H9 (cell line): ENCODE measurements at regions not wholly inside any gene's neighbourhood (a gene's known extent, or its start where the extent isn't known, plus 50 kb on each side); places are given as distances from the start of the nearest gene placed in this dataset.

Experiments used
- DNase-seq: peaks from one replicate; pipeline ENCODE4 v3.0.0-alpha.2; 2017
- H2AFZ ChIP-seq: one replicate; pipeline ENCODE4 v1.6.1; 2013; ENCODE audit warnings: mild to moderate bottlenecking, low read length, control low read depth, moderate library complexity
- H2AK5ac ChIP-seq: 2 replicates; pipeline ENCODE4 v1.6.1; 2013; ENCODE audit warnings: low read length, control low read depth, mixed read lengths; ENCODE audit not compliant: insufficient read length
- H2BK120ac ChIP-seq: one replicate; pipeline ENCODE4 v1.6.1; 2013; ENCODE audit warnings: low read depth, mild to moderate bottlenecking, low read length, control low read depth, inconsistent platforms; ENCODE audit not compliant: poor library complexity, severe bottlenecking
- H2BK12ac ChIP-seq: 2 replicates; pipeline ENCODE4 v1.6.1; 2013; ENCODE audit warnings: low read length, control low read depth, mixed read lengths, low read depth; ENCODE audit not compliant: insufficient read length
- H2BK15ac ChIP-seq: 2 replicates; pipeline ENCODE4 v1.6.1; 2013; ENCODE audit warnings: low read depth, low read length, control low read depth
- H2BK20ac ChIP-seq: one replicate; pipeline ENCODE4 v1.6.1; 2013; ENCODE audit warnings: low read depth, mild to moderate bottlenecking, low read length, control low read depth, inconsistent platforms; ENCODE audit not compliant: poor library complexity, severe bottlenecking
- H2BK5ac ChIP-seq: 2 replicates; pipeline ENCODE4 v1.6.1; 2013; ENCODE audit warnings: low read length, control low read depth, mixed read lengths; ENCODE audit not compliant: insufficient read length
- H3K14ac ChIP-seq: 2 replicates; pipeline ENCODE4 v1.6.1; 2013; ENCODE audit warnings: low read length, control low read depth; ENCODE audit not compliant: insufficient read depth
- H3K18ac ChIP-seq: 2 replicates; pipeline ENCODE4 v1.6.1; 2013; ENCODE audit warnings: low read depth, mild to moderate bottlenecking, mixed read lengths, low read length, control low read depth; ENCODE audit not compliant: insufficient read length
- H3K23ac ChIP-seq: 2 replicates; pipeline ENCODE4 v1.6.1; 2013; ENCODE audit warnings: low read length, control low read depth, mixed read lengths, low read depth; ENCODE audit not compliant: insufficient read length
- H3K23me2 ChIP-seq: 2 replicates; pipeline ENCODE4 v1.6.1; 2013; ENCODE audit warnings: low read depth, mild to moderate bottlenecking, mixed read lengths, low read length, control low read depth; ENCODE audit not compliant: insufficient read length, poor library complexity, severe bottlenecking
- H3K27ac ChIP-seq: 2 replicates; pipeline ENCODE4 v1.5.1; 2013; ENCODE audit warnings: low read length, control low read depth, mixed read lengths, low read depth; ENCODE audit not compliant: insufficient read length
- H3K27me3 ChIP-seq: 2 replicates; pipeline ENCODE4 v1.6.1; 2013; ENCODE audit warnings: low read length, control low read depth, inconsistent platforms; ENCODE audit not compliant: insufficient read depth
- H3K4ac ChIP-seq: 2 replicates; pipeline ENCODE4 v1.6.1; 2013; ENCODE audit warnings: low read depth, mild to moderate bottlenecking, control low read depth, inconsistent platforms, low read length, moderate library complexity
- H3K4me1 ChIP-seq: 2 replicates; pipeline ENCODE4 v1.6.1; 2013; ENCODE audit warnings: low read length, control low read depth, inconsistent platforms; ENCODE audit not compliant: insufficient read depth
- H3K4me2 ChIP-seq: 2 replicates; pipeline ENCODE4 v1.6.1; 2013; ENCODE audit warnings: low read length, control low read depth, mixed read lengths; ENCODE audit not compliant: insufficient read length, insufficient read depth
- H3K56ac ChIP-seq: 2 replicates; pipeline ENCODE4 v1.6.1; 2013; ENCODE audit warnings: low read depth, mild to moderate bottlenecking, mixed read lengths, low read length, control low read depth; ENCODE audit not compliant: insufficient read length
- H3K79me1 ChIP-seq: 2 replicates; pipeline ENCODE4 v1.6.1; 2013; ENCODE audit warnings: low read depth, mild to moderate bottlenecking, moderate library complexity, low read length, control low read depth, inconsistent platforms; ENCODE audit not compliant: insufficient read depth, poor library complexity, severe bottlenecking
- H3K79me2 ChIP-seq: 2 replicates; pipeline ENCODE4 v1.6.1; 2013; ENCODE audit warnings: low read length, control low read depth, inconsistent platforms; ENCODE audit not compliant: insufficient read depth
- H3K9ac ChIP-seq: 2 replicates; pipeline ENCODE4 v1.6.1; 2013; ENCODE audit warnings: low read length, control low read depth, mixed read lengths; ENCODE audit not compliant: insufficient read length; ENCODE audit errors: extremely low read depth
- H3K9me3 ChIP-seq: one replicate; pipeline ENCODE4 v1.6.1; 2013; ENCODE audit warnings: low read depth, low read length, inconsistent platforms; ENCODE audit not compliant: control insufficient read depth
- H3T11ph ChIP-seq: one replicate; pipeline ENCODE4 v1.6.1; 2013; ENCODE audit warnings: mild to moderate bottlenecking, low read length, control low read depth, inconsistent platforms
- H4K20me1 ChIP-seq: one replicate; pipeline ENCODE4 v1.6.1; 2013; ENCODE audit not compliant: control insufficient read depth, insufficient read length, insufficient read depth
- H4K5ac ChIP-seq: 2 replicates; pipeline ENCODE4 v1.6.1; 2013; ENCODE audit warnings: low read depth, mild to moderate bottlenecking, mixed read lengths, low read length, control low read depth; ENCODE audit not compliant: insufficient read length
- H4K8ac ChIP-seq: replicated peaks from 2 replicates; pipeline ENCODE4 v1.6.1; 2013; ENCODE audit warnings: low read length, control low read depth, mixed read lengths, low read depth; ENCODE audit not compliant: insufficient read length
- H4K91ac ChIP-seq: 2 replicates; pipeline ENCODE4 v1.6.1; 2013; ENCODE audit warnings: low read depth, mild to moderate bottlenecking, moderate library complexity, mixed read lengths, low read length, control low read depth; ENCODE audit not compliant: insufficient read length
- H3K27ac Mint-ChIP-seq, 3 experiments: 2 replicates in 2 of 3; 3 replicates in 1 of 3; pipeline ENCODE4 v1.8.0; 2020 to 2021; ENCODE audit warnings: mixed read lengths in 3 of 3, mild to moderate bottlenecking in 1 of 3, moderate library complexity in 1 of 3
- H3K27me3 Mint-ChIP-seq: 2 replicates; pipeline ENCODE4 v1.8.0; 2021; ENCODE audit warnings: low read depth, mild to moderate bottlenecking, moderate library complexity, mixed read lengths
- H3K36me3 Mint-ChIP-seq, 3 experiments: 2 replicates in 2 of 3; 3 replicates in 1 of 3; pipeline ENCODE4 v1.8.0; 2020 to 2021; ENCODE audit warnings: low read depth in 3 of 3, mixed read lengths in 3 of 3; ENCODE audit not compliant: insufficient read depth in 1 of 3
- H3K4me1 Mint-ChIP-seq, 2 experiments: 2 replicates each; pipeline ENCODE4 v1.8.0; 2020; ENCODE audit warnings: mixed read lengths in 2 of 2
- H3K4me3 Mint-ChIP-seq, 2 experiments: 2 replicates in 1 of 2; 3 replicates in 1 of 2; pipeline ENCODE4 v1.8.0; 2020 to 2021; ENCODE audit warnings: mild to moderate bottlenecking in 2 of 2, mixed read lengths in 2 of 2, moderate library complexity in 1 of 2
- H3K9me3 Mint-ChIP-seq, 2 experiments: 2 replicates in 1 of 2; 3 replicates in 1 of 2; pipeline ENCODE4 v1.8.0; 2020; ENCODE audit warnings: mild to moderate bottlenecking in 2 of 2, mixed read lengths in 2 of 2, moderate library complexity in 1 of 2
- CTCF ChIP-seq: fragments of 200-600 bp; sonication (generic); conservative IDR thresholded peaks from 3 replicates; pipeline ENCODE4 v1.8.0; 2021; ENCODE audit warnings: antibody characterized with exemption, mild to moderate bottlenecking
- WGBS: extraction: QIAGEN DNeasy Blood & Tissue Kit; methylation state at CpG from one replicate; pipeline ENCODE4 v1.1.7; 2013; ENCODE audit warnings: missing lambda C conversion rate, low lambda C conversion rate, mixed read lengths; ENCODE audit not compliant: insufficient read length; ENCODE audit errors: extremely low coverage; 5-methylcytosine and 5-hydroxymethylcytosine counted together

GRCh38 chr2:59886759-59887158 lies 666.7 kb downstream of the BCL11A start:
- Histone ChIP-seq H3K27me3 (no peaks in the 10 kb centered on the region), H4K5ac (no peak overlapping the region), H3K4me2 (no peak overlapping the region), H3K23me2 (no peaks in the 10 kb centered on the region), H3K27ac (no peak overlapping the region), H4K91ac (no peak overlapping the region), H3K79me1 (no peaks in the 10 kb centered on the region), H2BK120ac (no peak overlapping the region), H3K4me1 (no peaks in the 10 kb centered on the region), H3K18ac (no peak overlapping the region), H4K20me1 (no peaks in the 10 kb centered on the region), H3K79me2 (no peaks in the 10 kb centered on the region), H2AK5ac (no peak overlapping the region), H3K9me3 (no peaks in the 10 kb centered on the region), H3K4ac (no peak overlapping the region), H3K14ac (no peak overlapping the region), H2BK12ac (no peak overlapping the region), H3K56ac (no peak overlapping the region), H3K23ac (no peak overlapping the region), H4K8ac (no peak overlapping the region), H2AFZ (no peak overlapping the region), H3T11ph (no peak overlapping the region), H2BK5ac (no peak overlapping the region), H2BK20ac (no peak overlapping the region), H2BK15ac (no peak overlapping the region), H3K9ac (no peak overlapping the region)
- H3K4me3 Mint-ChIP-seq: no peak overlapping the region
- H3K27ac Mint-ChIP-seq: no peak overlapping the region
- DNase-seq: no peak
- WGBS: no CpG with 5 or more reads among the region's 3 CpGs
- H3K4me1 Mint-ChIP-seq: peaks cover 21 to 26% of the 10 kb centered on the region in 2 experiments
- no peaks in the 10 kb centered on the region; the same call in none of the 2 replicates for H3K27me3 Mint-ChIP-seq
- peaks cover 0 to 4% (median 2%) of the 10 kb centered on the region in 3 experiments; a peak in 2 of 7 replicates for H3K36me3 Mint-ChIP-seq
- no peak for TF ChIP-seq CTCF
- no peaks in the 10 kb centered on the region for H3K9me3 Mint-ChIP-seq
